Fibroblast of upper back skin (primary cell): ENCODE measurements at regions not wholly inside any gene's neighbourhood (a gene's known extent, or its start where the extent isn't known, plus 50 kb on each side); places are given as distances from the start of the nearest gene placed in this dataset.
"Not testable (repeated sequence)": the region's sequence is repeated elsewhere in the genome, so short reads cannot be mapped to it uniquely, and the experiment has no call there.

Source experiments
- DNase-seq: peaks from one replicate; pipeline ENCODE4 v3.0.0-alpha.2; 2013

GRCh38 chr3:75325716-75326115, 338.4 kb upstream of the FRG2C start:
- DNase-seq: no peak

GRCh38 chr3:75327453-75327852, 336.7 kb upstream of the FRG2C start:
- no peak for DNase-seq

- DNase-seq: no peak
These were observed 334.5 kb upstream of the FRG2C start for GRCh38 chr3:75329476-75330097.

GRCh38 chr3:75330446-75330845, 333.7 kb upstream of the FRG2C start:
- DNase-seq: not testable (repeated sequence)

- not testable (repeated sequence) for DNase-seq
These were observed 332.0 kb upstream of the FRG2C start for GRCh38 chr3:75332090-75332489.

- peak; percentile 54 for DNase-seq
These were observed 331.3 kb upstream of the FRG2C start for GRCh38 chr3:75332794-75333193.

- no peak for DNase-seq
These were observed 329.8 kb upstream of the FRG2C start for GRCh38 chr3:75334299-75334698.

GRCh38 chr3:75337226-75337900, 326.8 kb upstream of the FRG2C start:
- no peak for DNase-seq

- no peak for DNase-seq
These were observed 325.8 kb upstream of the FRG2C start for GRCh38 chr3:75338342-75338741.

- DNase-seq: no peak
These were observed 322.6 kb upstream of the FRG2C start for GRCh38 chr3:75341324-75342067.

GRCh38 chr3:75342425-75342824, 321.7 kb upstream of the FRG2C start:
- DNase-seq: no peak

- DNase-seq: peak; percentile 33
These were observed 313.6 kb upstream of the FRG2C start for GRCh38 chr3:75350536-75350935.

- not testable (repeated sequence) for DNase-seq
These were observed 301.9 kb upstream of the FRG2C start for GRCh38 chr3:75362086-75362784.

- peak; percentile 37 for DNase-seq
These were observed 291.2 kb upstream of the FRG2C start for GRCh38 chr3:75372964-75373363.

GRCh38 chr3:75379840-75380239, 284.3 kb upstream of the FRG2C start:
- not testable (repeated sequence) for DNase-seq

- no peak for DNase-seq
These were observed 283.8 kb upstream of the FRG2C start for GRCh38 chr3:75380276-75380771.

GRCh38 chr3:75384016-75384415, 280.1 kb upstream of the FRG2C start:
- DNase-seq: not testable (repeated sequence)

- DNase-seq: peak; percentile 39
These were observed 275.5 kb upstream of the FRG2C start for GRCh38 chr3:75388486-75389124.

- not testable (repeated sequence) for DNase-seq
These were observed 270.8 kb upstream of the FRG2C start for GRCh38 chr3:75393288-75393694.

- not testable (repeated sequence) for DNase-seq
These were observed 270.0 kb upstream of the FRG2C start for GRCh38 chr3:75394102-75394501.

- DNase-seq: not testable (repeated sequence)
These were observed 269.4 kb upstream of the FRG2C start for GRCh38 chr3:75394562-75395360.
